Adrenal gland (tissue), 5 donors: ENCODE measurements at regions not wholly inside any gene's neighbourhood (a gene's known extent, or its start where the extent isn't known, plus 50 kb on each side); places are given as distances from the start of the nearest gene placed in this dataset.

Experiments used
- POLR2A ChIP-seq, 2 donors: fragments of 450-650 bp; IDR thresholded peaks; one replicate each; pipeline ENCODE4 v1.6.1; 2017; ENCODE audit warnings: antibody characterized with exemption in 2 of 2, mild to moderate bottlenecking in 2 of 2, moderate library complexity in 1 of 2
- TF ChIP-seq, protein P1 (sequence below), 6 experiments: fragments of 450-650 bp in 4 of 6; fragments of 200-600 bp in 2 of 6; sonication (generic) in 1 of 6; IDR thresholded peaks; 1 replicate in 5 of 6; 2 replicates in 1 of 6; pipeline versions ENCODE4 v1.5.1 to v1.8.0; 2016 to 2021; ENCODE audit warnings: antibody characterized with exemption in 6 of 6, mild to moderate bottlenecking in 2 of 6, moderate library complexity in 1 of 6
- donor health status: DM: no; HTN: no; CAD: no.

DNA sequence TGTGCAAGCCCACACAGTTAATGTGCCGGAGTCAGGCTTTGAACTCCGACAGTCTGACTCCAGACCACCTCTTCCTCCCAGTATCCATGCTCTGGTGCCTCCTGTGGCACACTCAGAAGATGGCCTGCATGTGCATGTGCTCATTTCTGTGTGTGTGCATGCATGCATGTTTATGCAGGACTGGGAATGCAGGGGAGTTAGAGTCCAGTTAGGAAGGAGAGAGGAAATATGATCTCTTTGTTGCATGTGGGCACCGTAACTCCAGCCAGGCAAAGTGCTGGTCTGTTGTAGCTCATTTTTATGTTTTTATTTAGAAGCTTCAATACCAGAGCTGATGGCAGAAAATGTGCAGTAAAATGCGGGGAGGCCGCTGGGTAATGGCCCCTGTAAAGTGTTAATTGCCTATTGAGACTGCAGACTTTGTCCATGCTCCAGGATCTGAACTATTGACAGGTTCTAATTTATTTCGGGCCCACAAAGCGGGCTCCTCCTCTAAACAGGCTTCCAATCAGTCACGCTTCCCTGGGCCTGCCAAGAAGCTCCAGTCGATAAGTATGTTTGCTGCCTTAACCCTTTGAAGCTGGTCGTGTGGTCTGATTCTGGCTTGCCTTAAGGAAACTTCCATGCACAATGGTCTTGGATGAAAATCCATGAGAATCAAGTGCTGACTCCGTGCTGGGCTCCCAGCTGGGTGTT, 248.3 kb downstream of the DHX35 start:
- no peak for TF ChIP-seq POLR2A (IDR thresholded peaks at IDR 0.05)
- TF ChIP-seq, protein P1, sequence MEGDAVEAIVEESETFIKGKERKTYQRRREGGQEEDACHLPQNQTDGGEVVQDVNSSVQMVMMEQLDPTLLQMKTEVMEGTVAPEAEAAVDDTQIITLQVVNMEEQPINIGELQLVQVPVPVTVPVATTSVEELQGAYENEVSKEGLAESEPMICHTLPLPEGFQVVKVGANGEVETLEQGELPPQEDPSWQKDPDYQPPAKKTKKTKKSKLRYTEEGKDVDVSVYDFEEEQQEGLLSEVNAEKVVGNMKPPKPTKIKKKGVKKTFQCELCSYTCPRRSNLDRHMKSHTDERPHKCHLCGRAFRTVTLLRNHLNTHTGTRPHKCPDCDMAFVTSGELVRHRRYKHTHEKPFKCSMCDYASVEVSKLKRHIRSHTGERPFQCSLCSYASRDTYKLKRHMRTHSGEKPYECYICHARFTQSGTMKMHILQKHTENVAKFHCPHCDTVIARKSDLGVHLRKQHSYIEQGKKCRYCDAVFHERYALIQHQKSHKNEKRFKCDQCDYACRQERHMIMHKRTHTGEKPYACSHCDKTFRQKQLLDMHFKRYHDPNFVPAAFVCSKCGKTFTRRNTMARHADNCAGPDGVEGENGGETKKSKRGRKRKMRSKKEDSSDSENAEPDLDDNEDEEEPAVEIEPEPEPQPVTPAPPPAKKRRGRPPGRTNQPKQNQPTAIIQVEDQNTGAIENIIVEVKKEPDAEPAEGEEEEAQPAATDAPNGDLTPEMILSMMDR (IDR thresholded peaks at IDR 0.05), result no peak
